K562 (cell line): ENCODE measurements at regions not wholly inside any gene's neighbourhood (a gene's known extent, or its start where the extent isn't known, plus 50 kb on each side); places are given as distances from the start of the nearest gene placed in this dataset.
"Not testable (repeated sequence)": the region's sequence is repeated elsewhere in the genome, so short reads cannot be mapped to it uniquely, and the experiment has no call there.

ENCODE experiments used
- ATAC-seq: fragments of 200-7000 bp; cut with Tn5 transposase; 3 replicates; pipeline ENCODE4 v1.9.1; 2020; ENCODE audit warnings: moderate library complexity
- BruUV-seq: library from RNA; stranded (reverse); fragments of 400-500 nt; replicated peaks from 2 replicates; lab custom pipeline; 2021; lab: Mats Ljungman, UMichigan
- CTCF ChIA-PET: fragments of 300-600 bp; formaldehyde crosslinking; extraction: SDS; loops from one replicate; lab custom pipeline; 2021; ENCODE audit warnings: low intra/inter-chr PET ratio; lab: Yijun Ruan, JAX
- POLR2A ChIA-PET: fragments of 300-600, 350-650 bp; sonication (Branson Sonifier 250); formaldehyde crosslinking; extraction: SDS; loops from one replicate; lab custom pipeline; 2021; ENCODE audit warnings: antibody characterized with exemption, inconsistent platforms; lab: Yijun Ruan, JAX
- DNase-seq, 4 experiments: peaks; one replicate each; pipeline versions ENCODE4 v3.0.0 to v3.0.0-alpha.2; 2011 to 2018; ENCODE audit warnings: low spot score in 3 of 4, mixed read lengths in 3 of 4; ENCODE audit errors: extremely low read depth in 1 of 4
- FAIRE-seq: peaks from 2 replicates; lab custom pipeline; 2011; peaks lifted over from hg19 to GRCh38; lab: Jason Lieb, UNC
- H2AFZ ChIP-seq: 2 replicates; pipeline ENCODE4 v1.6.0; 2011; ENCODE audit warnings: low read depth, low read length, control low read depth, inconsistent platforms
- H3K27ac ChIP-seq: fragments of 200-600 bp; 3 replicates; pipeline ENCODE4 v1.8.0; 2011; ENCODE audit warnings: low read depth, mild to moderate bottlenecking, control low read depth, inconsistent platforms, low read length, moderate library complexity, mixed read lengths; ENCODE audit errors: extremely low read depth
- H3K27me3 ChIP-seq, 2 experiments: fragments of 300-600 bp in 1 of 2; 2 replicates in 1 of 2; 3 replicates in 1 of 2; pipeline versions ENCODE4 v1.6.0 to v1.8.0; 2011; ENCODE audit warnings: inconsistent platforms in 2 of 2, low read length in 2 of 2, mild to moderate bottlenecking in 1 of 2, mixed read lengths in 1 of 2, moderate library complexity in 1 of 2; ENCODE audit not compliant: control insufficient read depth in 2 of 2, insufficient read depth in 2 of 2
- H3K36me3 ChIP-seq: fragments of 300-600 bp; 3 replicates; pipeline ENCODE4 v1.8.0; 2011; ENCODE audit warnings: mild to moderate bottlenecking, low read length, inconsistent platforms; ENCODE audit not compliant: control insufficient read depth, insufficient read depth
- H3K4me1 ChIP-seq, 2 experiments: fragments of 200-600 bp in 1 of 2; replicated peaks in 1 of 2; 2 replicates in 1 of 2; 3 replicates in 1 of 2; pipeline versions ENCODE4 v1.5.1 to v1.8.0; 2011; ENCODE audit warnings: inconsistent platforms in 2 of 2, low read length in 2 of 2, mild to moderate bottlenecking in 1 of 2, mixed read lengths in 1 of 2, moderate library complexity in 1 of 2; ENCODE audit not compliant: control insufficient read depth in 2 of 2, insufficient read depth in 2 of 2
- H3K4me2 ChIP-seq: 2 replicates; pipeline ENCODE4 v1.6.1; 2011; ENCODE audit warnings: low read length, control low read depth, inconsistent platforms, mixed read lengths; ENCODE audit not compliant: insufficient read depth
- H3K4me3 ChIP-seq: fragments of 200-600 bp; sonication (generic), shearing (Covaris generic); 2 replicates; pipeline ENCODE4 v1.5.1; 2016; ENCODE audit warnings: control low read depth, inconsistent platforms
- H3K79me2 ChIP-seq: fragments of 200-600 bp; 3 replicates; pipeline ENCODE4 v1.8.0; 2011; ENCODE audit warnings: low read length, inconsistent platforms; ENCODE audit not compliant: control insufficient read depth, insufficient read depth
- H3K9ac ChIP-seq, 2 experiments: 2 replicates each; pipeline versions ENCODE4 v1.6.0 to v1.6.1; 2011; ENCODE audit warnings: low read depth in 2 of 2, low read length in 2 of 2, control low read depth in 1 of 2, inconsistent platforms in 1 of 2, mild to moderate bottlenecking in 1 of 2, mixed read lengths in 1 of 2; ENCODE audit not compliant: insufficient read depth in 1 of 2
- H3K9me1 ChIP-seq: one replicate; pipeline ENCODE4 v1.6.0; 2011; ENCODE audit warnings: inconsistent platforms, mild to moderate bottlenecking, low read length, moderate library complexity; ENCODE audit not compliant: control insufficient read depth, insufficient read depth
- H3K9me3 ChIP-seq: replicated peaks from 2 replicates; pipeline ENCODE4 v1.5.1; 2011; ENCODE audit warnings: low read depth, low read length, inconsistent platforms; ENCODE audit not compliant: control insufficient read depth, insufficient read depth
- H4K20me1 ChIP-seq: replicated peaks from 2 replicates; pipeline ENCODE4 v1.6.1; 2011; ENCODE audit warnings: low read length, inconsistent platforms, mixed read lengths; ENCODE audit not compliant: control insufficient read depth, insufficient read depth
- ETV5 ChIP-seq: sonication (generic); formaldehyde crosslinking; IDR thresholded peaks from 2 replicates; pipeline ENCODE4 v1.4.0; 2020; ENCODE audit warnings: low read depth, mild to moderate bottlenecking, missing genetic modification reagents
- GABPB1 ChIP-seq: sonication (generic); formaldehyde crosslinking; IDR thresholded peaks from 2 replicates; pipeline ENCODE4 v1.8.0; 2022; ENCODE audit warnings: mild to moderate bottlenecking, missing genetic modification reagents
- NR1H2 ChIP-seq: sonication (generic); formaldehyde crosslinking; IDR thresholded peaks from 2 replicates; pipeline ENCODE4 v1.4.0; 2020; ENCODE audit warnings: mild to moderate bottlenecking, missing genetic modification reagents
- SMARCB1 ChIP-seq: IDR thresholded peaks from 2 replicates; pipeline ENCODE4 v1.6.1; 2011; ENCODE audit warnings: improper control_type of control experiment, low read depth; ENCODE audit not compliant: insufficient read length
- SNIP1 ChIP-seq: fragments of 450-650 bp; IDR thresholded peaks from 2 replicates; pipeline ENCODE4 v1.7.1; 2017; ENCODE audit warnings: low read depth, mild to moderate bottlenecking
- ZNF143 ChIP-seq: sonication (generic); formaldehyde crosslinking; IDR thresholded peaks from 2 replicates; pipeline ENCODE4 v1.9.0; 2022; ENCODE audit warnings: mild to moderate bottlenecking, missing genetic modification reagents
- ZNF263 ChIP-seq: sonication (generic); formaldehyde crosslinking; IDR thresholded peaks from 2 replicates; pipeline ENCODE4 v1.8.0; 2022; ENCODE audit warnings: mild to moderate bottlenecking, missing genetic modification reagents, borderline replicate concordance
- ZNF77 ChIP-seq: fragments of 250-450 bp; sonication (Bioruptor Pico); IDR thresholded peaks from 2 replicates; pipeline ENCODE4 v1.5.0; 2020
- WGBS: fragments of 100-300 bp; shearing (Covaris generic); methylation state at CpG from one replicate; pipeline ENCODE4 v1.1.6; 2016; ENCODE audit warnings: low coverage, mixed read lengths; ENCODE audit not compliant: insufficient coverage; ENCODE audit errors: missing lambda C conversion rate; 5-methylcytosine and 5-hydroxymethylcytosine counted together
- in situ Hi-C: fragments of 300-500 bp; cut with MboI; formaldehyde crosslinking; loops from 4 replicates; pipeline ENCODE4 v1.15.0; 2018; ENCODE audit warnings: inconsistent platforms, mixed read lengths
- intact Hi-C: fragments of 100-400 bp; cut with micrococcal nuclease; formaldehyde crosslinking; loops from 2 replicates; pipeline ENCODE4 v1.14.2; 2022
- TF ChIP-seq, protein P1 (sequence below): fragments of 250-450 bp; sonication (Bioruptor Pico); IDR thresholded peaks from 2 replicates; pipeline ENCODE4 v1.8.0; 2021; ENCODE audit warnings: mild to moderate bottlenecking, moderate library complexity
- TF ChIP-seq, protein P2 (sequence below): fragments of 450-650 bp; formaldehyde crosslinking; conservative IDR thresholded peaks from 2 replicates; pipeline ENCODE4 v1.4.0; 2022; ENCODE audit warnings: mild to moderate bottlenecking, missing genetic modification characterization

DNA sequence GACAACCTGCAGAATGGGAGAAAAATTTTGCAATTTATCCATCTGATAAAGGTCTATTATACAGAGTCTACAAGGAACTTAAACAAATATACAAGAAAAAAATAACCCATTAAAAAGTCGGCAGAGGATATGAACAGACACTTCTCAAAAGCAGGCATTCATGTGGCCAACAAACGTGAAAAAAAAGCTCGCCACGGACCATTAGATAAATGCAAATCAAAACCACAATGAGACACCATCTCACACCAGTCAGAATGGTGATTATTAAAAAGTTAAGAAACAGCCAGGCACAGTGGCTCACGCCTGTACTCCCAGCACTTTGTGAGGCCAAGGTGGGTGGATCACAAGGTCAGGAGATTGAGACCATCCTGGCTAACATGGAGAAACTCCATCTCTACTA is 112.2 kb downstream of the ZNF622 start:
- in situ Hi-C loops, result loop anchor here (10.0 kb wide), 1 partner anchor 101 kb away; no protein-coding TSS in a partner anchor
- WGBS, result 0% methylated on average over 5 of the region's 5 CpGs

GRCh38 chr5:16350816-16351215 is 114.8 kb downstream of the ZNF622 start:
- intact Hi-C loops, result no loop called here
- Histone ChIP-seq H4K20me1 (no peaks in the 10 kb centered on the region), H3K27me3 (no peaks in the 10 kb centered on the region), H3K36me3 (no peaks in the 10 kb centered on the region), H3K27ac (no peak overlapping the region), H3K9me3 (no peaks in the 10 kb centered on the region), H3K79me2 (no peaks in the 10 kb centered on the region), H3K4me3 (no peak overlapping the region), H3K4me2 (no peak overlapping the region), H3K4me1 (no peaks in the 10 kb centered on the region), H3K9ac (no peak overlapping the region), H3K9me1 (no peaks in the 10 kb centered on the region), H2AFZ (no peak overlapping the region)
- WGBS, result 0% methylated on average over 3 of the region's 3 CpGs
- ChIA-PET POLR2A (no interaction called here), CTCF (no interaction called here)
- no peak for FAIRE-seq
- no TSS peak for BruUV-seq
- TF ChIP-seq ZNF77, result no peak
- TF ChIP-seq GABPB1 (CRISPR knock-in tag), result no peak
- TF ChIP-seq SNIP1, result no peak
- no peak for TF ChIP-seq ZNF263
- no peak for TF ChIP-seq NR1H2 (CRISPR knock-in tag)
- no peak for TF ChIP-seq SMARCB1
- TF ChIP-seq, protein P1, sequence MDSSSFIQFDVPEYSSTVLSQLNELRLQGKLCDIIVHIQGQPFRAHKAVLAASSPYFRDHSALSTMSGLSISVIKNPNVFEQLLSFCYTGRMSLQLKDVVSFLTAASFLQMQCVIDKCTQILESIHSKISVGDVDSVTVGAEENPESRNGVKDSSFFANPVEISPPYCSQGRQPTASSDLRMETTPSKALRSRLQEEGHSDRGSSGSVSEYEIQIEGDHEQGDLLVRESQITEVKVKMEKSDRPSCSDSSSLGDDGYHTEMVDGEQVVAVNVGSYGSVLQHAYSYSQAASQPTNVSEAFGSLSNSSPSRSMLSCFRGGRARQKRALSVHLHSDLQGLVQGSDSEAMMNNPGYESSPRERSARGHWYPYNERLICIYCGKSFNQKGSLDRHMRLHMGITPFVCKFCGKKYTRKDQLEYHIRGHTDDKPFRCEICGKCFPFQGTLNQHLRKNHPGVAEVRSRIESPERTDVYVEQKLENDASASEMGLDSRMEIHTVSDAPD (CRISPR knock-in tag), result no peak
- no peak for TF ChIP-seq ETV5 (CRISPR knock-in tag)
- TF ChIP-seq, protein P2, sequence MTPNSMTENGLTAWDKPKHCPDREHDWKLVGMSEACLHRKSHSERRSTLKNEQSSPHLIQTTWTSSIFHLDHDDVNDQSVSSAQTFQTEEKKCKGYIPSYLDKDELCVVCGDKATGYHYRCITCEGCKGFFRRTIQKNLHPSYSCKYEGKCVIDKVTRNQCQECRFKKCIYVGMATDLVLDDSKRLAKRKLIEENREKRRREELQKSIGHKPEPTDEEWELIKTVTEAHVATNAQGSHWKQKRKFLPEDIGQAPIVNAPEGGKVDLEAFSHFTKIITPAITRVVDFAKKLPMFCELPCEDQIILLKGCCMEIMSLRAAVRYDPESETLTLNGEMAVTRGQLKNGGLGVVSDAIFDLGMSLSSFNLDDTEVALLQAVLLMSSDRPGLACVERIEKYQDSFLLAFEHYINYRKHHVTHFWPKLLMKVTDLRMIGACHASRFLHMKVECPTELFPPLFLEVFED (CRISPR knock-in tag), result no peak
- TF ChIP-seq ZNF143 (CRISPR knock-in tag), result no peak
- in situ Hi-C loops, result loop anchor here (10.0 kb wide), 1 partner anchor 104 kb away; no protein-coding TSS in a partner anchor
- DNase-seq, result no peak
- ATAC-seq, result no peak

More for the DNA sequence above, 112.2 kb downstream of the ZNF622 start:
- DNase-seq, H3K79me2 ChIP-seq, FAIRE-seq, CTCF ChIA-PET, H2AFZ ChIP-seq, intact Hi-C loops, H3K4me3 ChIP-seq, H3K9ac ChIP-seq, H3K9me3 ChIP-seq, BruUV-seq, H3K27ac ChIP-seq, H3K9me1 ChIP-seq, H3K4me1 ChIP-seq, ATAC-seq, H3K4me2 ChIP-seq, H3K36me3 ChIP-seq, POLR2A ChIA-PET, H4K20me1 ChIP-seq, H3K27me3 ChIP-seq: not testable (repeated sequence)
